DOHH2 (cell line): ENCODE measurements at regions not wholly inside any gene's neighbourhood (a gene's known extent, or its start where the extent isn't known, plus 50 kb on each side); places are given as distances from the start of the nearest gene placed in this dataset.

Source experiments
- CTCF ChIP-seq: fragments of 200-600 bp; sonication (generic); IDR thresholded peaks from one replicate; pipeline ENCODE4 v1.5.1; 2014; ENCODE audit warnings: antibody characterized with exemption, mild to moderate bottlenecking, low read depth, low read length; ENCODE audit not compliant: poor library complexity, severe bottlenecking
- EZH2phosphoT487 ChIP-seq: fragments of 200-600 bp; sonication (generic); IDR thresholded peaks from 2 replicates; pipeline ENCODE4 v1.6.1; 2017; ENCODE audit warnings: borderline replicate concordance, mild to moderate bottlenecking, antibody characterized with exemption, low read length, moderate library complexity, mixed read lengths

- TF ChIP-seq CTCF (no peak), EZH2phosphoT487 (no peak)
These were observed 618.3 kb downstream of the MRPL39 start for GRCh38 chr21:24988941-24989340.
